ENCODE measurements at regions not wholly inside any gene's neighbourhood (a gene's known extent, or its start where the extent isn't known, plus 50 kb on each side); places are given as distances from the start of the nearest gene placed in this dataset.

- TF ChIP-seq ZNF580 (CRISPR knock-in tag; IDR thresholded peaks at IDR 0.05; ENCODE audit: borderline replicate concordance, low read depth) (no peak), HIVEP1 (CRISPR knock-in tag; IDR thresholded peaks at IDR 0.05) (no peak), ATF3 (CRISPR knock-in tag; IDR thresholded peaks at IDR 0.05) (no peak), GABPA (IDR thresholded peaks at IDR 0.05; ENCODE audit: low read depth, low read length) (no peak), GABPA (CRISPR knock-in tag; IDR thresholded peaks at IDR 0.05; ENCODE audit: low read depth) (no peak), HNF4G (IDR thresholded peaks at IDR 0.05; ENCODE audit: borderline replicate concordance, low read depth, low read length) (no peak), HNF4G (CRISPR knock-in tag; IDR thresholded peaks at IDR 0.05; ENCODE audit: borderline replicate concordance, low read depth) (no peak), REST (IDR thresholded peaks at IDR 0.05; ENCODE audit: borderline replicate concordance in 1 of 2, low read depth in 1 of 2, low read length in 2 of 2) (no peak), DMAP1 (CRISPR knock-in tag; IDR thresholded peaks at IDR 0.05) (no peak), ZNF34 (CRISPR knock-in tag; IDR thresholded peaks at IDR 0.05; ENCODE audit: borderline replicate concordance) (no peak), ATF7-NPFF (CRISPR knock-in tag; IDR thresholded peaks at IDR 0.05; ENCODE audit: low read depth) (no peak), ZNF543 (CRISPR knock-in tag; IDR thresholded peaks at IDR 0.05) (no peak), CTCF (CRISPR knock-in tag; IDR thresholded peaks at IDR 0.05) (no peak)
These were observed 342.1 kb upstream of the GRM7 start for GRCh38 chr3:6518709-6519345.
